H9 (cell line): ENCODE measurements at regions not wholly inside any gene's neighbourhood (a gene's known extent, or its start where the extent isn't known, plus 50 kb on each side); places are given as distances from the start of the nearest gene placed in this dataset.

ENCODE experiments used
- DNase-seq: peaks from one replicate; pipeline ENCODE4 v3.0.0-alpha.2; 2017
- H2AFZ ChIP-seq: one replicate; pipeline ENCODE4 v1.6.1; 2013; ENCODE audit warnings: mild to moderate bottlenecking, low read length, control low read depth, moderate library complexity
- H2AK5ac ChIP-seq: 2 replicates; pipeline ENCODE4 v1.6.1; 2013; ENCODE audit warnings: low read length, control low read depth, mixed read lengths; ENCODE audit not compliant: insufficient read length
- H2BK120ac ChIP-seq: one replicate; pipeline ENCODE4 v1.6.1; 2013; ENCODE audit warnings: low read depth, mild to moderate bottlenecking, low read length, control low read depth, inconsistent platforms; ENCODE audit not compliant: poor library complexity, severe bottlenecking
- H2BK12ac ChIP-seq: 2 replicates; pipeline ENCODE4 v1.6.1; 2013; ENCODE audit warnings: low read length, control low read depth, mixed read lengths, low read depth; ENCODE audit not compliant: insufficient read length
- H2BK15ac ChIP-seq: 2 replicates; pipeline ENCODE4 v1.6.1; 2013; ENCODE audit warnings: low read depth, low read length, control low read depth
- H2BK20ac ChIP-seq: one replicate; pipeline ENCODE4 v1.6.1; 2013; ENCODE audit warnings: low read depth, mild to moderate bottlenecking, low read length, control low read depth, inconsistent platforms; ENCODE audit not compliant: poor library complexity, severe bottlenecking
- H2BK5ac ChIP-seq: 2 replicates; pipeline ENCODE4 v1.6.1; 2013; ENCODE audit warnings: low read length, control low read depth, mixed read lengths; ENCODE audit not compliant: insufficient read length
- H3K14ac ChIP-seq: 2 replicates; pipeline ENCODE4 v1.6.1; 2013; ENCODE audit warnings: low read length, control low read depth; ENCODE audit not compliant: insufficient read depth
- H3K18ac ChIP-seq: 2 replicates; pipeline ENCODE4 v1.6.1; 2013; ENCODE audit warnings: low read depth, mild to moderate bottlenecking, mixed read lengths, low read length, control low read depth; ENCODE audit not compliant: insufficient read length
- H3K23ac ChIP-seq: 2 replicates; pipeline ENCODE4 v1.6.1; 2013; ENCODE audit warnings: low read length, control low read depth, mixed read lengths, low read depth; ENCODE audit not compliant: insufficient read length
- H3K23me2 ChIP-seq: 2 replicates; pipeline ENCODE4 v1.6.1; 2013; ENCODE audit warnings: low read depth, mild to moderate bottlenecking, mixed read lengths, low read length, control low read depth; ENCODE audit not compliant: insufficient read length, poor library complexity, severe bottlenecking
- H3K27ac ChIP-seq: 2 replicates; pipeline ENCODE4 v1.5.1; 2013; ENCODE audit warnings: low read length, control low read depth, mixed read lengths, low read depth; ENCODE audit not compliant: insufficient read length
- H3K27me3 ChIP-seq: 2 replicates; pipeline ENCODE4 v1.6.1; 2013; ENCODE audit warnings: low read length, control low read depth, inconsistent platforms; ENCODE audit not compliant: insufficient read depth
- H3K4ac ChIP-seq: 2 replicates; pipeline ENCODE4 v1.6.1; 2013; ENCODE audit warnings: low read depth, mild to moderate bottlenecking, control low read depth, inconsistent platforms, low read length, moderate library complexity
- H3K4me1 ChIP-seq: 2 replicates; pipeline ENCODE4 v1.6.1; 2013; ENCODE audit warnings: low read length, control low read depth, inconsistent platforms; ENCODE audit not compliant: insufficient read depth
- H3K4me2 ChIP-seq: 2 replicates; pipeline ENCODE4 v1.6.1; 2013; ENCODE audit warnings: low read length, control low read depth, mixed read lengths; ENCODE audit not compliant: insufficient read length, insufficient read depth
- H3K56ac ChIP-seq: 2 replicates; pipeline ENCODE4 v1.6.1; 2013; ENCODE audit warnings: low read depth, mild to moderate bottlenecking, mixed read lengths, low read length, control low read depth; ENCODE audit not compliant: insufficient read length
- H3K79me1 ChIP-seq: 2 replicates; pipeline ENCODE4 v1.6.1; 2013; ENCODE audit warnings: low read depth, mild to moderate bottlenecking, moderate library complexity, low read length, control low read depth, inconsistent platforms; ENCODE audit not compliant: insufficient read depth, poor library complexity, severe bottlenecking
- H3K79me2 ChIP-seq: 2 replicates; pipeline ENCODE4 v1.6.1; 2013; ENCODE audit warnings: low read length, control low read depth, inconsistent platforms; ENCODE audit not compliant: insufficient read depth
- H3K9ac ChIP-seq: 2 replicates; pipeline ENCODE4 v1.6.1; 2013; ENCODE audit warnings: low read length, control low read depth, mixed read lengths; ENCODE audit not compliant: insufficient read length; ENCODE audit errors: extremely low read depth
- H3K9me3 ChIP-seq: one replicate; pipeline ENCODE4 v1.6.1; 2013; ENCODE audit warnings: low read depth, low read length, inconsistent platforms; ENCODE audit not compliant: control insufficient read depth
- H3T11ph ChIP-seq: one replicate; pipeline ENCODE4 v1.6.1; 2013; ENCODE audit warnings: mild to moderate bottlenecking, low read length, control low read depth, inconsistent platforms
- H4K20me1 ChIP-seq: one replicate; pipeline ENCODE4 v1.6.1; 2013; ENCODE audit not compliant: control insufficient read depth, insufficient read length, insufficient read depth
- H4K5ac ChIP-seq: 2 replicates; pipeline ENCODE4 v1.6.1; 2013; ENCODE audit warnings: low read depth, mild to moderate bottlenecking, mixed read lengths, low read length, control low read depth; ENCODE audit not compliant: insufficient read length
- H4K8ac ChIP-seq: replicated peaks from 2 replicates; pipeline ENCODE4 v1.6.1; 2013; ENCODE audit warnings: low read length, control low read depth, mixed read lengths, low read depth; ENCODE audit not compliant: insufficient read length
- H4K91ac ChIP-seq: 2 replicates; pipeline ENCODE4 v1.6.1; 2013; ENCODE audit warnings: low read depth, mild to moderate bottlenecking, moderate library complexity, mixed read lengths, low read length, control low read depth; ENCODE audit not compliant: insufficient read length
- H3K27ac Mint-ChIP-seq, 3 experiments: 2 replicates in 2 of 3; 3 replicates in 1 of 3; pipeline ENCODE4 v1.8.0; 2020 to 2021; ENCODE audit warnings: mixed read lengths in 3 of 3, mild to moderate bottlenecking in 1 of 3, moderate library complexity in 1 of 3
- H3K27me3 Mint-ChIP-seq: 2 replicates; pipeline ENCODE4 v1.8.0; 2021; ENCODE audit warnings: low read depth, mild to moderate bottlenecking, moderate library complexity, mixed read lengths
- H3K36me3 Mint-ChIP-seq, 3 experiments: 2 replicates in 2 of 3; 3 replicates in 1 of 3; pipeline ENCODE4 v1.8.0; 2020 to 2021; ENCODE audit warnings: low read depth in 3 of 3, mixed read lengths in 3 of 3; ENCODE audit not compliant: insufficient read depth in 1 of 3
- H3K4me1 Mint-ChIP-seq, 2 experiments: 2 replicates each; pipeline ENCODE4 v1.8.0; 2020; ENCODE audit warnings: mixed read lengths in 2 of 2
- H3K4me3 Mint-ChIP-seq, 2 experiments: 2 replicates in 1 of 2; 3 replicates in 1 of 2; pipeline ENCODE4 v1.8.0; 2020 to 2021; ENCODE audit warnings: mild to moderate bottlenecking in 2 of 2, mixed read lengths in 2 of 2, moderate library complexity in 1 of 2
- H3K9me3 Mint-ChIP-seq, 2 experiments: 2 replicates in 1 of 2; 3 replicates in 1 of 2; pipeline ENCODE4 v1.8.0; 2020; ENCODE audit warnings: mild to moderate bottlenecking in 2 of 2, mixed read lengths in 2 of 2, moderate library complexity in 1 of 2
- WGBS: extraction: QIAGEN DNeasy Blood & Tissue Kit; methylation state at CpG from one replicate; pipeline ENCODE4 v1.1.7; 2013; ENCODE audit warnings: missing lambda C conversion rate, low lambda C conversion rate, mixed read lengths; ENCODE audit not compliant: insufficient read length; ENCODE audit errors: extremely low coverage; 5-methylcytosine and 5-hydroxymethylcytosine counted together
- TF ChIP-seq, protein P1 (sequence below): fragments of 200-600 bp; sonication (generic); conservative IDR thresholded peaks from 3 replicates; pipeline ENCODE4 v1.8.0; 2021; ENCODE audit warnings: antibody characterized with exemption, mild to moderate bottlenecking

DNA sequence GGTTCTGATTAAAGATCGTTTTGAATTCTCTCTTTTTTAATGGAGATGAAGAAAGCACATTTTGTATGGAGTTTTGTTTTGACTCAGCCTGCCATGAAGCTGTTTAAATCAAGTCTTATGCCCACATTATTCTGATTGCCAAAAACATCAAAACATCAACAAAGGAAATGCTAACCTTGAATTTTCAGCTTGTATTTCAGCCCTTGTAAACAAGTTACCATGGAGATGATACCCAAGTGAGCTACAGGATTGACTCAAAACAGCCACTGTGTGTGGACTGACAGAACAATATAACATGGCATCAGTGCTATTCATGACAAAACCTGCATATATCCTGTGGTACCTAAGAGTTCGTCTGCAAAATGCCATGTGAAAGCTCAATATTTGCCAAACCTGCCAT is 1581.0 kb downstream of the MAT2B start:
- Histone ChIP-seq H3K23ac (no peak overlapping the region), H2BK15ac (no peak overlapping the region), H2BK12ac (no peak overlapping the region), H4K8ac (no peak overlapping the region), H4K20me1 (no peaks in the 10 kb centered on the region), H3K9me3 (no peaks in the 10 kb centered on the region), H3K14ac (no peak overlapping the region), H3K4me2 (no peak overlapping the region), H2BK5ac (no peak overlapping the region), H2AK5ac (no peak overlapping the region), H2BK120ac (peak overlapping the region; percentile 36), H4K5ac (no peak overlapping the region), H2BK20ac (no peak overlapping the region), H2AFZ (no peak overlapping the region), H3K27ac (no peak overlapping the region), H3K27me3 (no peaks in the 10 kb centered on the region), H3T11ph (no peak overlapping the region), H3K9ac (no peak overlapping the region), H3K23me2 (no peaks in the 10 kb centered on the region), H3K18ac (no peak overlapping the region), H3K56ac (no peak overlapping the region), H3K79me2 (no peaks in the 10 kb centered on the region), H3K79me1 (no peaks in the 10 kb centered on the region), H3K4me1 (no peaks in the 10 kb centered on the region; the same call in 1 of the 2 replicates), H3K4ac (no peak overlapping the region), H4K91ac (no peak overlapping the region)
- no CpG with 5 or more reads among the region's 2 CpGs for WGBS
- Mint-ChIP-seq H3K4me1 (peaks cover 7 to 17% of the 10 kb centered on the region in 2 experiments), H3K9me3 (peaks cover 0 to 2% of the 10 kb centered on the region in 2 experiments; a peak in 1 of 5 replicates), H3K27ac (no peak overlapping the region), H3K4me3 (no peak overlapping the region), H3K36me3 (no peaks in the 10 kb centered on the region), H3K27me3 (no peaks in the 10 kb centered on the region)
- DNase-seq = no peak
- TF ChIP-seq, protein P1, sequence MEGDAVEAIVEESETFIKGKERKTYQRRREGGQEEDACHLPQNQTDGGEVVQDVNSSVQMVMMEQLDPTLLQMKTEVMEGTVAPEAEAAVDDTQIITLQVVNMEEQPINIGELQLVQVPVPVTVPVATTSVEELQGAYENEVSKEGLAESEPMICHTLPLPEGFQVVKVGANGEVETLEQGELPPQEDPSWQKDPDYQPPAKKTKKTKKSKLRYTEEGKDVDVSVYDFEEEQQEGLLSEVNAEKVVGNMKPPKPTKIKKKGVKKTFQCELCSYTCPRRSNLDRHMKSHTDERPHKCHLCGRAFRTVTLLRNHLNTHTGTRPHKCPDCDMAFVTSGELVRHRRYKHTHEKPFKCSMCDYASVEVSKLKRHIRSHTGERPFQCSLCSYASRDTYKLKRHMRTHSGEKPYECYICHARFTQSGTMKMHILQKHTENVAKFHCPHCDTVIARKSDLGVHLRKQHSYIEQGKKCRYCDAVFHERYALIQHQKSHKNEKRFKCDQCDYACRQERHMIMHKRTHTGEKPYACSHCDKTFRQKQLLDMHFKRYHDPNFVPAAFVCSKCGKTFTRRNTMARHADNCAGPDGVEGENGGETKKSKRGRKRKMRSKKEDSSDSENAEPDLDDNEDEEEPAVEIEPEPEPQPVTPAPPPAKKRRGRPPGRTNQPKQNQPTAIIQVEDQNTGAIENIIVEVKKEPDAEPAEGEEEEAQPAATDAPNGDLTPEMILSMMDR = no peak
